B cell (primary cell): ENCODE measurements at regions not wholly inside any gene's neighbourhood (a gene's known extent, or its start where the extent isn't known, plus 50 kb on each side); places are given as distances from the start of the nearest gene placed in this dataset.

ENCODE experiments used
- ATAC-seq: fragments of 200-7000 bp; cut with Tn5 transposase; one replicate; pipeline ENCODE4 v1.10.0; 2021; ENCODE audit warnings: low read depth, mild to moderate bottlenecking, moderate number of reproducible peaks, moderate library complexity
- CTCF ChIA-PET: fragments of 350-600 bp; sonication (Branson Sonifier 250); formaldehyde crosslinking; loops from one replicate; lab custom pipeline; 2021; ENCODE audit warnings: antibody characterized with exemption, inconsistent platforms; lab: Charles Lee
- POLR2A ChIA-PET: fragments of 350-600 bp; sonication (Branson Sonifier 250); formaldehyde crosslinking; loops from one replicate; lab custom pipeline; 2021; ENCODE audit warnings: antibody characterized with exemption; lab: Charles Lee
- DNase-seq: peaks from one replicate; pipeline ENCODE4 v3.0.0; 2013
- H2AFZ ChIP-seq: 2 replicates; pipeline ENCODE4 v1.6.1; 2012; ENCODE audit warnings: mild to moderate bottlenecking, low read depth, low read length; ENCODE audit not compliant: insufficient read depth, poor library complexity, severe bottlenecking
- H3K27ac ChIP-seq, 2 donors: 1 replicate in 1 of 2; 2 replicates in 1 of 2; pipeline ENCODE4 v1.5.1; 2012 to 2013; ENCODE audit warnings: low read length in 2 of 2, mild to moderate bottlenecking in 2 of 2, moderate library complexity in 1 of 2
- H3K27me3 ChIP-seq, 4 experiments: fragments of 200-600 bp in 1 of 4; sonication (generic) in 1 of 4; replicated peaks in 1 of 4; 1 replicate in 2 of 4; 2 replicates in 2 of 4; pipeline versions ENCODE4 v1.6.1 to v1.7.0; 2013 to 2016; ENCODE audit warnings: low read length in 3 of 4, mild to moderate bottlenecking in 2 of 4, mixed read lengths in 1 of 4, moderate library complexity in 1 of 4; ENCODE audit not compliant: insufficient read depth in 4 of 4, control insufficient read depth in 3 of 4; ENCODE audit errors: control extremely low read depth in 1 of 4
- H3K36me3 ChIP-seq, 2 experiments: replicated peaks in 1 of 2; 1 replicate in 1 of 2; 2 replicates in 1 of 2; pipeline versions ENCODE4 v1.6.1 to v1.7.1; 2013; ENCODE audit warnings: low read length in 1 of 2; ENCODE audit not compliant: insufficient read depth in 2 of 2, control insufficient read depth in 1 of 2; ENCODE audit errors: control extremely low read depth in 1 of 2, extremely low read depth in 1 of 2
- H3K4me1 ChIP-seq, 2 donors: fragments of 200-600 bp in 1 of 2; sonication (generic) in 1 of 2; 1 replicate in 1 of 2; 2 replicates in 1 of 2; pipeline versions ENCODE4 v1.5.1 to v1.6.1; 2013 to 2017; ENCODE audit warnings: low read length in 2 of 2; ENCODE audit not compliant: control insufficient read depth in 2 of 2, insufficient read depth in 2 of 2
- H3K4me2 ChIP-seq: replicated peaks from 2 replicates; pipeline ENCODE3; 2012; ENCODE audit warnings: mild to moderate bottlenecking, low read depth, low read length; ENCODE audit not compliant: poor library complexity, severe bottlenecking
- H3K4me3 ChIP-seq, 5 experiments: fragments of 200-600 bp in 1 of 5; sonication (generic) in 1 of 5; 1 replicate in 3 of 5; 2 replicates in 2 of 5; pipeline versions ENCODE4 v1.5.1 to v1.7.0; 2011 to 2016; ENCODE audit warnings: low read length in 4 of 5, mild to moderate bottlenecking in 4 of 5, low read depth in 2 of 5, control low read depth in 1 of 5, moderate library complexity in 1 of 5; ENCODE audit not compliant: insufficient read depth in 1 of 5; ENCODE audit errors: control extremely low read depth in 1 of 5, extremely low read depth in 1 of 5
- H3K79me2 ChIP-seq: fragments of 200-600 bp; sonication (generic); one replicate; pipeline ENCODE4 v1.6.0; 2016; ENCODE audit warnings: low read length; ENCODE audit not compliant: control insufficient read depth, insufficient read depth
- H3K9ac ChIP-seq: fragments of 200-600 bp; sonication (generic); 2 replicates; pipeline ENCODE4 v1.6.1; 2017; ENCODE audit warnings: mild to moderate bottlenecking, low read length, moderate library complexity
- H3K9me3 ChIP-seq, 3 donors: one replicate each; pipeline versions ENCODE4 v1.6.1 to v1.7.1; 2013; ENCODE audit warnings: low read length in 2 of 3; ENCODE audit not compliant: control insufficient read depth in 2 of 3, insufficient read depth in 1 of 3; ENCODE audit errors: control extremely low read depth in 1 of 3
- H4K20me1 ChIP-seq: 2 replicates; pipeline ENCODE4 v1.6.0; 2012; ENCODE audit warnings: mild to moderate bottlenecking, low read length; ENCODE audit not compliant: insufficient read depth, control insufficient read depth, poor library complexity, severe bottlenecking
- H3K27ac Mint-ChIP-seq: one replicate; pipeline ENCODE4 v1.8.0; 2021; ENCODE audit warnings: mixed read lengths
- H3K27me3 Mint-ChIP-seq: one replicate; pipeline ENCODE4 v1.8.0; 2021; ENCODE audit warnings: mixed read lengths
- H3K4me1 Mint-ChIP-seq: one replicate; pipeline ENCODE4 v1.8.0; 2021; ENCODE audit warnings: mixed read lengths
- H3K4me3 Mint-ChIP-seq: one replicate; pipeline ENCODE4 v1.8.0; 2021; ENCODE audit warnings: mixed read lengths
- H3K9me3 Mint-ChIP-seq: one replicate; pipeline ENCODE4 v1.8.0; 2022; ENCODE audit warnings: mixed read lengths; ENCODE audit not compliant: insufficient read depth
- EZH2 ChIP-seq: IDR thresholded peaks from 2 replicates; pipeline ENCODE4 v1.6.1; 2012; ENCODE audit warnings: borderline replicate concordance, low read depth, mild to moderate bottlenecking, moderate library complexity, low read length; ENCODE audit not compliant: insufficient read depth, poor library complexity, severe bottlenecking
- WGBS: methylation state at CpG from one replicate; pipeline ENCODE4 v1.1.5; 2013; ENCODE audit warnings: missing lambda C conversion rate; ENCODE audit not compliant: insufficient coverage; 5-methylcytosine and 5-hydroxymethylcytosine counted together
- intact Hi-C: fragments of 100-400 bp; cut with micrococcal nuclease; formaldehyde crosslinking; loops from one replicate; pipeline ENCODE4 v1.10.0; 2022
- TF ChIP-seq, protein P1 (sequence below): fragments of 200-600 bp; IDR thresholded peaks from one replicate; pipeline ENCODE4 v1.8.0; 2022; ENCODE audit warnings: antibody characterized with exemption, mild to moderate bottlenecking

DNA sequence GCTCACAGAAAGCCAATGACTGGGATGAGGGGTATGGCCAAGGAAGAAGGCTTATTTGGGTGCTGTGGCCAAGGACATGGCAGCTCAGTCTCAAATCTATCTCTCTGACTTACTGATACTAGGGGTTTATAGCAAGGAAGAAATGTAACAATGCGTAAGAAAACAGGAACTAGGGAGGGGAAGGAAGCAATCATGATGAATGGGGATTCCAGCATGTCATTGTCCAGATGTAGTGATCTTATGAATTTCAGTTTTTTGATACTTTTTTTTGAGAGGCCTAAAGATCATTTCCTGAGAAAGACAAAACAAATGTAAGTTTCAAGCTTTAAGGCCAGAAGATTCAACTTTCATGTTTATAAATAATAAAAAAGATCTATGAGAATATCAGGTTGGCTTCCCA is 298.6 kb upstream of the FAM98A start:
- WGBS = no CpG with 5 or more reads among the region's 1 CpG
- no peak for ATAC-seq
- H3K4me3 Mint-ChIP-seq = no peak overlapping the region
- Histone ChIP-seq H2AFZ (no peak overlapping the region), H3K4me2 (no peak overlapping the region), H3K4me1 (no peaks in the 10 kb centered on the region), H3K4me3 (no peak overlapping the region), H3K27me3 (no peaks in the 10 kb centered on the region), H3K9me3 (peaks cover 0 to 10% (median 0%) of the 10 kb centered on the region in 3 donors), H3K9ac (no peak overlapping the region), H3K79me2 (no peaks in the 10 kb centered on the region), H3K27ac (no peak overlapping the region), H3K36me3 (no peaks in the 10 kb centered on the region), H4K20me1 (no peaks in the 10 kb centered on the region)
- DNase-seq = no peak
- TF ChIP-seq, protein P1, sequence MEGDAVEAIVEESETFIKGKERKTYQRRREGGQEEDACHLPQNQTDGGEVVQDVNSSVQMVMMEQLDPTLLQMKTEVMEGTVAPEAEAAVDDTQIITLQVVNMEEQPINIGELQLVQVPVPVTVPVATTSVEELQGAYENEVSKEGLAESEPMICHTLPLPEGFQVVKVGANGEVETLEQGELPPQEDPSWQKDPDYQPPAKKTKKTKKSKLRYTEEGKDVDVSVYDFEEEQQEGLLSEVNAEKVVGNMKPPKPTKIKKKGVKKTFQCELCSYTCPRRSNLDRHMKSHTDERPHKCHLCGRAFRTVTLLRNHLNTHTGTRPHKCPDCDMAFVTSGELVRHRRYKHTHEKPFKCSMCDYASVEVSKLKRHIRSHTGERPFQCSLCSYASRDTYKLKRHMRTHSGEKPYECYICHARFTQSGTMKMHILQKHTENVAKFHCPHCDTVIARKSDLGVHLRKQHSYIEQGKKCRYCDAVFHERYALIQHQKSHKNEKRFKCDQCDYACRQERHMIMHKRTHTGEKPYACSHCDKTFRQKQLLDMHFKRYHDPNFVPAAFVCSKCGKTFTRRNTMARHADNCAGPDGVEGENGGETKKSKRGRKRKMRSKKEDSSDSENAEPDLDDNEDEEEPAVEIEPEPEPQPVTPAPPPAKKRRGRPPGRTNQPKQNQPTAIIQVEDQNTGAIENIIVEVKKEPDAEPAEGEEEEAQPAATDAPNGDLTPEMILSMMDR = no peak
- TF ChIP-seq EZH2 = no peak
- no peaks in the 10 kb centered on the region for H3K4me1 Mint-ChIP-seq
- intact Hi-C loops = no loop called here
- no peak overlapping the region for H3K27ac Mint-ChIP-seq
- H3K27me3 Mint-ChIP-seq = no peaks in the 10 kb centered on the region
- H3K9me3 Mint-ChIP-seq = no peaks in the 10 kb centered on the region
- CTCF ChIA-PET = no interaction called here
- POLR2A ChIA-PET = no interaction called here

DNA sequence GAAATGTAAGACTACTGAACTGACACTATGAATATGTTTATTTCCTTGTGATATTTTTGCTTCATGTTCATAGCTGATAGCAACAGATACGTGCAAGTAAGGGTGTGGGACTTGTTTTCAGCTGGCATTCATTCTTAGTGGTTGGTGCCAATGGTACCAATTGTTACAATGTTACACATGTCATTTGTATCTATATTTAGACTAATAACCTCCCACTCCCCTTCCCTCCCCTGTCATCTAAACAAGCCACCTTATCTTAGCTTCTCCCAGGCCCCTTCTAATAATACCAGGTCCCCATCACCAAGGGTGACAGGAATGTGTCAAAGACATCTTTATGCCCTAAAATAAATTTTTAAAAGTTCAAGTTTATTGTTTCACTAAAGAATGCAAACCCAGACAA is 294.7 kb upstream of the FAM98A start:
- intact Hi-C loops = no loop called here
- Mint-ChIP-seq H3K9me3 (no peaks in the 10 kb centered on the region), H3K27ac (no peak overlapping the region), H3K4me3 (no peak overlapping the region), H3K27me3 (no peaks in the 10 kb centered on the region), H3K4me1 (no peaks in the 10 kb centered on the region)
- no peak overlapping the region for H3K4me3 ChIP-seq
- no peak overlapping the region for H3K4me2 ChIP-seq
- no peaks in the 10 kb centered on the region for H3K27me3 ChIP-seq
- TF ChIP-seq EZH2 = no peak
- TF ChIP-seq, protein P1 = no peak
- ChIA-PET POLR2A (no interaction called here), CTCF (no interaction called here)
- no peaks in the 10 kb centered on the region for H3K4me1 ChIP-seq
- H3K79me2 ChIP-seq = no peaks in the 10 kb centered on the region
- H4K20me1 ChIP-seq = no peaks in the 10 kb centered on the region
- WGBS = no CpG with 5 or more reads among the region's 1 CpG
- H2AFZ ChIP-seq = no peak overlapping the region
- H3K9ac ChIP-seq = no peak overlapping the region
- ATAC-seq (no peak), DNase-seq (no peak)
- H3K36me3 ChIP-seq = no peaks in the 10 kb centered on the region
- no peak overlapping the region for H3K27ac ChIP-seq
- H3K9me3 ChIP-seq = peaks cover 0 to 10% (median 0%) of the 10 kb centered on the region in 3 donors
